GM10847 (cell line): ENCODE measurements at regions not wholly inside any gene's neighbourhood (a gene's known extent, or its start where the extent isn't known, plus 50 kb on each side); places are given as distances from the start of the nearest gene placed in this dataset.

Experiments used
- POLR2A ChIP-seq: IDR thresholded peaks from 2 replicates; pipeline ENCODE4 v1.6.1; 2011; ENCODE audit not compliant: insufficient read length; ENCODE audit errors: extremely low read depth

- no peak for TF ChIP-seq POLR2A
Measured at GRCh38 chr5:42879291-42879690, 67.6 kb upstream of the SELENOP start.

- TF ChIP-seq POLR2A: no peak
Measured at GRCh38 chr5:42878550-42878949, 66.9 kb upstream of the SELENOP start.

GRCh38 chr5:42878041-42878440 lies 66.3 kb upstream of the SELENOP start:
- TF ChIP-seq POLR2A: no peak

- no peak for TF ChIP-seq POLR2A
Measured at GRCh38 chr5:42877431-42877830, 65.7 kb upstream of the SELENOP start.

- TF ChIP-seq POLR2A: no peak
Measured at GRCh38 chr5:42876375-42876844, 64.7 kb upstream of the SELENOP start.

GRCh38 chr5:42875785-42876374 lies 64.2 kb upstream of the SELENOP start:
- no peak for TF ChIP-seq POLR2A

GRCh38 chr5:42875211-42875610 lies 63.5 kb upstream of the SELENOP start:
- no peak for TF ChIP-seq POLR2A

- no peak for TF ChIP-seq POLR2A
Measured at GRCh38 chr5:42874621-42875198, 63.0 kb upstream of the SELENOP start.

- TF ChIP-seq POLR2A: no peak
Measured at GRCh38 chr5:42872865-42873264, 61.2 kb upstream of the SELENOP start.

GRCh38 chr5:42870882-42871418 lies 59.3 kb upstream of the SELENOP start:
- no peak for TF ChIP-seq POLR2A
